Smooth muscle cell (in vitro differentiated cells): ENCODE measurements at regions not wholly inside any gene's neighbourhood (a gene's known extent, or its start where the extent isn't known, plus 50 kb on each side); places are given as distances from the start of the nearest gene placed in this dataset.

ENCODE experiments used
- DNase-seq: peaks from one replicate; lab custom pipeline; 2025; ENCODE audit not compliant: unreplicated experiment; lab: John Stamatoyannopoulos, UW
- H2AFZ ChIP-seq: fragments of 200-600 bp; sonication (generic); 2 replicates; pipeline ENCODE4 v1.6.0; 2016; ENCODE audit warnings: antibody characterized with exemption, low read depth, mild to moderate bottlenecking
- H3F3A ChIP-seq: fragments of 200-600 bp; sonication (generic); 2 replicates; pipeline ENCODE4 v1.6.0; 2017; ENCODE audit warnings: antibody characterized with exemption, low read depth
- H3K27ac ChIP-seq: fragments of 200-600 bp; sonication (generic); 2 replicates; pipeline ENCODE4 v1.5.1; 2016; ENCODE audit warnings: low read depth, mild to moderate bottlenecking
- H3K27me3 ChIP-seq: fragments of 200-600 bp; sonication (generic); 2 replicates; pipeline ENCODE4 v1.6.1; 2016; ENCODE audit warnings: low read depth, mild to moderate bottlenecking
- H3K36me3 ChIP-seq: fragments of 200-600 bp; sonication (generic); 2 replicates; pipeline ENCODE4 v1.5.1; 2016; ENCODE audit warnings: low read depth
- H3K4me1 ChIP-seq: fragments of 200-600 bp; sonication (generic); 2 replicates; pipeline ENCODE4 v1.5.1; 2016; ENCODE audit warnings: low read depth
- H3K4me2 ChIP-seq: fragments of 200-600 bp; sonication (generic); 2 replicates; pipeline ENCODE4 v1.6.0; 2016; ENCODE audit warnings: mild to moderate bottlenecking
- H3K4me3 ChIP-seq: fragments of 200-600 bp; sonication (generic); 2 replicates; pipeline ENCODE4 v1.5.1; 2016; ENCODE audit warnings: mild to moderate bottlenecking
- H3K79me2 ChIP-seq: fragments of 200-600 bp; sonication (generic); 2 replicates; pipeline ENCODE4 v1.6.0; 2016; ENCODE audit warnings: low read depth, mild to moderate bottlenecking
- H3K9ac ChIP-seq: fragments of 200-600 bp; sonication (generic); 2 replicates; pipeline ENCODE4 v1.6.0; 2016; ENCODE audit warnings: low read depth
- H3K9me3 ChIP-seq: fragments of 200-600 bp; sonication (generic); replicated peaks from 2 replicates; pipeline ENCODE4 v1.5.1; 2016; ENCODE audit warnings: low read depth
- H4K20me1 ChIP-seq: fragments of 200-600 bp; sonication (generic); 2 replicates; pipeline ENCODE4 v1.6.0; 2016; ENCODE audit warnings: low read depth
- CTCF ChIP-seq: fragments of 200-600 bp; sonication (generic); IDR thresholded peaks from 2 replicates; pipeline ENCODE4 v1.5.1; 2017; ENCODE audit warnings: borderline replicate concordance, mild to moderate bottlenecking, antibody characterized with exemption; ENCODE audit not compliant: insufficient read depth, poor library complexity, severe bottlenecking
- WGBS: methylation state at CpG from one replicate; pipeline ENCODE4 v1.1.7; 2016; ENCODE audit warnings: low lambda C conversion rate; 5-methylcytosine and 5-hydroxymethylcytosine counted together

GRCh38 chr5:18072600-18072999 is 438.3 kb downstream of the TAF11L14 start:
- Histone ChIP-seq H3K36me3 (no peaks in the 10 kb centered on the region), H3K4me2 (no peak overlapping the region)

GRCh38 chr5:18074961-18075360 is 440.7 kb downstream of the TAF11L14 start:
- Histone ChIP-seq H3K4me3 (no peak overlapping the region), H3K4me1 (no peaks in the 10 kb centered on the region), H3K79me2 (no peaks in the 10 kb centered on the region), H3K9ac (no peak overlapping the region), H4K20me1 (no peaks in the 10 kb centered on the region), H3K27ac (no peak overlapping the region), H2AFZ (no peak overlapping the region), H3K36me3 (no peaks in the 10 kb centered on the region), H3K9me3 (no peaks in the 10 kb centered on the region), H3K4me2 (no peak overlapping the region), H3K27me3 (no peaks in the 10 kb centered on the region), H3F3A (no peaks in the 10 kb centered on the region)
- DNase-seq: no peak
- TF ChIP-seq CTCF: no peak
- WGBS: 75% methylated on average over 3 of the region's 3 CpGs

More at GRCh38 chr5:18072600-18072999, 438.3 kb downstream of the TAF11L14 start:
- Histone ChIP-seq H3K79me2 (no peaks in the 10 kb centered on the region), H3F3A (no peaks in the 10 kb centered on the region), H3K9me3 (no peaks in the 10 kb centered on the region), H3K9ac (no peak overlapping the region), H3K4me1 (no peaks in the 10 kb centered on the region), H3K27ac (no peak overlapping the region), H3K27me3 (no peaks in the 10 kb centered on the region), H4K20me1 (no peaks in the 10 kb centered on the region), H3K4me3 (no peak overlapping the region), H2AFZ (no peak overlapping the region)
- no peak for DNase-seq
- 88% methylated on average over 2 of the region's 2 CpGs for WGBS
- TF ChIP-seq CTCF: no peak

- Histone ChIP-seq H4K20me1 (no peaks in the 10 kb centered on the region), H3F3A (no peaks in the 10 kb centered on the region), H3K36me3 (no peaks in the 10 kb centered on the region), H3K79me2 (no peaks in the 10 kb centered on the region), H3K9me3 (no peaks in the 10 kb centered on the region), H3K27ac (no peak overlapping the region), H2AFZ (no peak overlapping the region), H3K9ac (no peak overlapping the region), H3K4me1 (no peaks in the 10 kb centered on the region), H3K4me3 (no peak overlapping the region), H3K4me2 (no peak overlapping the region), H3K27me3 (no peaks in the 10 kb centered on the region)
- no peak for TF ChIP-seq CTCF
- no peak for DNase-seq
Measured at GRCh38 chr5:18078157-18078556, 443.9 kb downstream of the TAF11L14 start.

GRCh38 chr5:18079831-18080230 is 445.6 kb downstream of the TAF11L14 start:
- Histone ChIP-seq H3K27ac (no peak overlapping the region), H2AFZ (no peak overlapping the region), H3K4me3 (no peak overlapping the region), H3K4me2 (no peak overlapping the region), H3K27me3 (no peaks in the 10 kb centered on the region), H3K4me1 (no peaks in the 10 kb centered on the region), H3K9ac (no peak overlapping the region), H3K79me2 (no peaks in the 10 kb centered on the region), H3K9me3 (no peaks in the 10 kb centered on the region), H3F3A (no peaks in the 10 kb centered on the region), H4K20me1 (no peaks in the 10 kb centered on the region), H3K36me3 (no peaks in the 10 kb centered on the region)
- WGBS: 91% methylated on average over 3 of the region's 3 CpGs
- no peak for DNase-seq
- TF ChIP-seq CTCF: no peak
